ENCODE measurements at regions not wholly inside any gene's neighbourhood (a gene's known extent, or its start where the extent isn't known, plus 50 kb on each side); places are given as distances from the start of the nearest gene placed in this dataset.

GRCh38 chr11:94705419-94705818 is 62.7 kb upstream of the AMOTL1 start:
- Histone ChIP-seq H3K9ac (ENCODE audit: low read depth, low read length) (no peak overlapping the region), H4K20me1 (ENCODE audit: insufficient read depth, low read length) (no peaks in the 10 kb centered on the region), H4K91ac (ENCODE audit: insufficient read depth, low read depth, low read length) (no peak overlapping the region), H3K14ac (replicated peaks; ENCODE audit: low read depth, low read length) (no peak overlapping the region), H4K8ac (ENCODE audit: low read depth in 2 of 2, low read length in 2 of 2) (no peak overlapping the region), H3K27me3 (ENCODE audit: control insufficient read depth, insufficient read depth, low read length) (peaks cover 9% of the 10 kb centered on the region), H4K5ac (ENCODE audit: low read depth, low read length) (no peak overlapping the region), H3K4ac (ENCODE audit: low read depth, low read length) (no peak overlapping the region), H3K4me3 (ENCODE audit: insufficient read depth, low read depth, low read length) (no peak overlapping the region), H3K4me2 (ENCODE audit: low read depth, low read length) (no peak overlapping the region), H2AK5ac (ENCODE audit: low read depth, low read length) (no peak overlapping the region), H3K23ac (ENCODE audit: low read depth, low read length) (no peak overlapping the region), H3K9me3 (ENCODE audit: control insufficient read depth, insufficient read depth, low read length) (no peaks in the 10 kb centered on the region), H3K56ac (ENCODE audit: extremely low read depth, insufficient read depth, low read length) (no peak overlapping the region), H3K9me1 (ENCODE audit: insufficient read depth, low read length) (no peaks in the 10 kb centered on the region), H2BK20ac (ENCODE audit: low read depth, low read length) (no peak overlapping the region), H2AFZ (replicated peaks; ENCODE audit: low read length, poor library complexity) (no peak overlapping the region), H3K79me1 (ENCODE audit: low read depth in 1 of 2, low read length in 2 of 2) (no peaks in the 10 kb centered on the region), H3K27ac (ENCODE audit: insufficient read depth, low read length) (no peak overlapping the region), H2BK120ac (ENCODE audit: low read depth, low read length) (no peak overlapping the region), H3K4me1 (ENCODE audit: control insufficient read depth, insufficient read depth, low read length) (no peaks in the 10 kb centered on the region), H2BK15ac (ENCODE audit: low read depth, low read length) (no peak overlapping the region), H3K36me3 (ENCODE audit: control insufficient read depth, insufficient read depth, low read length) (no peaks in the 10 kb centered on the region), H2BK5ac (ENCODE audit: low read depth, low read length, poor library complexity, severe bottlenecking) (no peak overlapping the region), H2AK9ac (replicated peaks; ENCODE audit: low read depth, low read length, poor library complexity) (no peak overlapping the region), H3K18ac (ENCODE audit: low read depth, low read length) (no peak overlapping the region)
- ChIA-PET CTCF (interaction anchor here (0.6 kb wide), 1 partner anchor 10 kb away, joined by 4 read pairs; no protein-coding TSS in a partner anchor), POLR2A (ENCODE audit: unreplicated experiment) (no interaction called here)
- intact Hi-C loops (cut with micrococcal nuclease) (no loop called here), dilution Hi-C loops (cut with HindIII; ENCODE audit: low sequenced_read_pairs, unreplicated experiment) (no loop called here), in situ Hi-C loops (cut with MboI; ENCODE audit: low sequenced_read_pairs) (no loop called here)
- no peak for ATAC-seq (ENCODE audit: low read depth)
- BruUV-seq (replicated peaks): no TSS peak
- TF ChIP-seq MAZ (IDR thresholded peaks at IDR 0.05; ENCODE audit: borderline replicate concordance, low read depth, low read length): no peak
- no peak for TF ChIP-seq SMC3 (IDR thresholded peaks at IDR 0.05; ENCODE audit: low read depth, low read length)
- no peak for TF ChIP-seq MAFK (IDR thresholded peaks at IDR 0.05; ENCODE audit: low read depth, low read length)
- TF ChIP-seq RFX5 (IDR thresholded peaks at IDR 0.05; ENCODE audit: low read depth, low read length): no peak
- TF ChIP-seq POLR2A (IDR thresholded peaks at IDR 0.05; ENCODE audit: low read depth, low read length): no peak
- no peak for TF ChIP-seq BHLHE40 (IDR thresholded peaks at IDR 0.05; ENCODE audit: low read depth, low read length)
- no peak for TF ChIP-seq FOS (IDR thresholded peaks at IDR 0.05; ENCODE audit: low read depth, low read length)
- TF ChIP-seq MXI1 (IDR thresholded peaks at IDR 0.05; ENCODE audit: borderline replicate concordance, low read depth, low read length): no peak
- TF ChIP-seq RCOR1 (IDR thresholded peaks at IDR 0.05; ENCODE audit: insufficient replicate concordance, low read length): no peak
- TF ChIP-seq CTCF (conservative IDR thresholded peaks at IDR 0.05; ENCODE audit: low read depth, low read length): no peak
- no peak for TF ChIP-seq ELK1 (IDR thresholded peaks at IDR 0.05; ENCODE audit: borderline replicate concordance, low read depth, low read length)
- no peak for TF ChIP-seq USF2 (IDR thresholded peaks at IDR 0.05; ENCODE audit: low read depth, low read length)
- no peak for TF ChIP-seq CEBPB (IDR thresholded peaks at IDR 0.05; ENCODE audit: low read depth, low read length)
- TF ChIP-seq NFE2L2 (IDR thresholded peaks at IDR 0.05; ENCODE audit: low read depth, low read length): no peak
- DNase-seq: no peak

Data from IMR-90 (cell line).